ENCODE measurements at regions not wholly inside any gene's neighbourhood (a gene's known extent, or its start where the extent isn't known, plus 50 kb on each side); places are given as distances from the start of the nearest gene placed in this dataset.

GRCh38 chr20:56160956-56161355, 87.6 kb upstream of the MC3R start:
- no peak overlapping the region for H3K27ac ChIP-seq
- no peaks in the 10 kb centered on the region for H3K36me3 ChIP-seq
- peaks cover 2% of the 10 kb centered on the region for H3K27me3 ChIP-seq
- H3K4me3 ChIP-seq: no peak overlapping the region
- in situ Hi-C loops (cut with MboI; ENCODE audit: low pct_ligation_motif_present in 1 of 4, low pct_unique_long_range_greater_than_20kb in 1 of 4, low sequenced_read_pairs in 3 of 4) (loop anchor here in 3 of 4 donors (25.0 kb wide), 1 partner anchor 749 kb away; no protein-coding TSS in a partner anchor), intact Hi-C loops (cut with DNase I; ENCODE audit: low total_unique reads) (no loop called here)
- H3K4me1 ChIP-seq: peaks cover 0 to 17% (median 3%) of the 10 kb centered on the region in 4 donors
- no peak for DNase-seq
- H3K9me3 ChIP-seq: no peaks in the 10 kb centered on the region
- 50 to 54% methylated on average over 6 of the region's 6 CpGs for WGBS, 2 donors (ENCODE audit: low coverage in 1 of 2)
- no peak for TF ChIP-seq POLR2AphosphoS5 (IDR thresholded peaks at IDR 0.05)
- TF ChIP-seq POLR2A (IDR thresholded peaks at IDR 0.05): no peak
- no peak for TF ChIP-seq EP300 (IDR thresholded peaks at IDR 0.05; ENCODE audit: low read depth)

GRCh38 chr20:56163806-56164205, 84.7 kb upstream of the MC3R start:
- no peak overlapping the region for H3K4me3 ChIP-seq
- peaks cover 2% of the 10 kb centered on the region for H3K27me3 ChIP-seq
- TF ChIP-seq POLR2A (IDR thresholded peaks at IDR 0.05) (no peak), POLR2AphosphoS5 (IDR thresholded peaks at IDR 0.05) (no peak), CTCF (IDR thresholded peaks at IDR 0.05) (no peak), EP300 (IDR thresholded peaks at IDR 0.05; ENCODE audit: low read depth) (no peak)
- in situ Hi-C loops (cut with MboI; ENCODE audit: low pct_ligation_motif_present in 1 of 4, low pct_unique_long_range_greater_than_20kb in 1 of 4, low sequenced_read_pairs in 3 of 4) (loop anchor here in 3 of 4 donors (25.0 kb wide), 1 partner anchor 752 kb away; no protein-coding TSS in a partner anchor), intact Hi-C loops (cut with DNase I; ENCODE audit: low total_unique reads) (no loop called here)
- H3K4me1 ChIP-seq: no peaks in the 10 kb centered on the region
- no peak for DNase-seq
- 65 to 68% methylated on average over 4 to 6 of the region's 6 CpGs for WGBS, 2 donors (ENCODE audit: low coverage in 1 of 2)
- H3K27ac ChIP-seq: no peak overlapping the region
- no peaks in the 10 kb centered on the region for H3K9me3 ChIP-seq
- H3K36me3 ChIP-seq: no peaks in the 10 kb centered on the region

GRCh38 chr20:56166781-56167465, 81.6 kb upstream of the MC3R start:
- no peaks in the 10 kb centered on the region for H3K27me3 ChIP-seq
- in situ Hi-C loops (cut with MboI; ENCODE audit: low pct_ligation_motif_present in 1 of 4, low pct_unique_long_range_greater_than_20kb in 1 of 4, low sequenced_read_pairs in 3 of 4) (loop anchor here in 3 of 4 donors (25.0 kb wide), 1 partner anchor 755 kb away; no protein-coding TSS in a partner anchor), intact Hi-C loops (cut with DNase I; ENCODE audit: low total_unique reads) (no loop called here)
- H3K9me3 ChIP-seq: no peaks in the 10 kb centered on the region
- TF ChIP-seq CTCF (IDR thresholded peaks at IDR 0.05) (no peak), POLR2AphosphoS5 (IDR thresholded peaks at IDR 0.05) (no peak)
- H3K36me3 ChIP-seq: no peaks in the 10 kb centered on the region
- H3K27ac ChIP-seq: no peak overlapping the region
- H3K4me3 ChIP-seq: no peak overlapping the region
- DNase-seq: no peak
- H3K4me1 ChIP-seq: no peaks in the 10 kb centered on the region
- WGBS, 2 donors (ENCODE audit: low coverage in 1 of 2): 80% methylated on average over 15 of the region's 15 CpGs; no CpG with 5 or more reads in 1 of the 2 donors

- WGBS, 2 donors (ENCODE audit: low coverage in 1 of 2): 0 to 55% methylated on average over 1 to 6 of the region's 6 CpGs
These were observed 77.2 kb upstream of the MC3R start for GRCh38 chr20:56171087-56172012.

More at GRCh38 chr20:56171087-56172012, 77.2 kb upstream of the MC3R start:
- H3K27me3 ChIP-seq: no peaks in the 10 kb centered on the region
- no peak overlapping the region for H3K27ac ChIP-seq
- no peak overlapping the region for H3K4me3 ChIP-seq
- no peaks in the 10 kb centered on the region for H3K9me3 ChIP-seq
- TF ChIP-seq POLR2A (IDR thresholded peaks at IDR 0.05) (no peak), CTCF (IDR thresholded peaks at IDR 0.05) (peak; percentile 17 to 50 (median 31))
- intact Hi-C loops (cut with DNase I; ENCODE audit: low total_unique reads) (no loop called here), in situ Hi-C loops (cut with MboI; ENCODE audit: low pct_ligation_motif_present in 1 of 4, low pct_unique_long_range_greater_than_20kb in 1 of 4, low sequenced_read_pairs in 3 of 4) (loop anchor here in 3 of 4 donors (25.0 kb wide), 1 partner anchor 759 kb away; no protein-coding TSS in a partner anchor)
- no peaks in the 10 kb centered on the region for H3K36me3 ChIP-seq
- H3K4me1 ChIP-seq: no peaks in the 10 kb centered on the region
- no peak for DNase-seq

Measured in transverse colon (tissue), 4 donors.